Tibial nerve (tissue), 4 donors: ENCODE measurements at regions not wholly inside any gene's neighbourhood (a gene's known extent, or its start where the extent isn't known, plus 50 kb on each side); places are given as distances from the start of the nearest gene placed in this dataset.

Source experiments
- DNase-seq, 2 donors: peaks; one replicate each; pipeline ENCODE4 v3.0.0-alpha.2; 2019; ENCODE audit warnings: low spot score in 2 of 2
- H3K27ac ChIP-seq, 4 donors: fragments of 200-600 bp; sonication (generic) in 3 of 4; one replicate each; pipeline ENCODE4 v1.5.1; 2017 to 2019; ENCODE audit warnings: mild to moderate bottlenecking in 1 of 4
- H3K27me3 ChIP-seq, 2 donors: fragments of 200-600 bp; sonication (generic) in 1 of 2; one replicate each; pipeline versions ENCODE4 v1.5.1 to v1.6.0; 2017 to 2019
- H3K36me3 ChIP-seq, 3 donors: fragments of 200-600 bp; sonication (generic); one replicate each; pipeline ENCODE4 v1.5.1; 2018 to 2019
- H3K4me1 ChIP-seq, 4 donors: fragments of 200-600 bp; sonication (generic) in 3 of 4; one replicate each; pipeline ENCODE4 v1.5.1; 2017 to 2019
- H3K4me3 ChIP-seq, 4 donors: fragments of 200-600 bp; sonication (generic) in 3 of 4; one replicate each; pipeline ENCODE4 v1.5.1; 2017 to 2019; ENCODE audit warnings: mild to moderate bottlenecking in 1 of 4, moderate library complexity in 1 of 4
- H3K9me3 ChIP-seq, 4 donors: fragments of 200-600 bp; sonication (generic) in 3 of 4; one replicate each; pipeline ENCODE4 v1.5.1; 2017 to 2019
- CTCF ChIP-seq, 5 experiments: fragments of 200-600 bp in 3 of 5; fragments of 450-650 bp in 2 of 5; sonication (generic) in 3 of 5; IDR thresholded peaks; one replicate each; pipeline ENCODE4 v1.5.1; 2016 to 2019; ENCODE audit warnings: antibody characterized with exemption in 5 of 5, mild to moderate bottlenecking in 3 of 5, moderate library complexity in 2 of 5
- EP300 ChIP-seq, 2 donors: sonication (generic); formaldehyde crosslinking; IDR thresholded peaks; one replicate each; pipeline ENCODE4 v1.6.1; 2017; ENCODE audit warnings: antibody characterized with exemption in 2 of 2, mild to moderate bottlenecking in 1 of 2
- POLR2A ChIP-seq, 2 donors: fragments of 450-650 bp; IDR thresholded peaks; one replicate each; pipeline ENCODE4 v1.6.1; 2017; ENCODE audit warnings: antibody characterized with exemption in 2 of 2, mild to moderate bottlenecking in 2 of 2, moderate library complexity in 2 of 2
- WGBS, 2 donors: methylation state at CpG; one replicate each; pipeline ENCODE4 v1.1.5; 2018; 5-methylcytosine and 5-hydroxymethylcytosine counted together

GRCh38 chr7:52779004-52779403 is 256.4 kb upstream of the POM121L12 start:
- Histone ChIP-seq H3K4me3 (no peak overlapping the region), H3K27me3 (no peaks in the 10 kb centered on the region), H3K9me3 (peaks cover 0 to 10% (median 0%) of the 10 kb centered on the region in 4 donors), H3K4me1 (no peaks in the 10 kb centered on the region), H3K27ac (no peak overlapping the region), H3K36me3 (no peaks in the 10 kb centered on the region)
- no peak for TF ChIP-seq EP300 (IDR thresholded peaks at IDR 0.05)
- no peak for TF ChIP-seq POLR2A (IDR thresholded peaks at IDR 0.05)
- no peak for TF ChIP-seq CTCF (IDR thresholded peaks at IDR 0.05)
- DNase-seq, result no peak

DNA sequence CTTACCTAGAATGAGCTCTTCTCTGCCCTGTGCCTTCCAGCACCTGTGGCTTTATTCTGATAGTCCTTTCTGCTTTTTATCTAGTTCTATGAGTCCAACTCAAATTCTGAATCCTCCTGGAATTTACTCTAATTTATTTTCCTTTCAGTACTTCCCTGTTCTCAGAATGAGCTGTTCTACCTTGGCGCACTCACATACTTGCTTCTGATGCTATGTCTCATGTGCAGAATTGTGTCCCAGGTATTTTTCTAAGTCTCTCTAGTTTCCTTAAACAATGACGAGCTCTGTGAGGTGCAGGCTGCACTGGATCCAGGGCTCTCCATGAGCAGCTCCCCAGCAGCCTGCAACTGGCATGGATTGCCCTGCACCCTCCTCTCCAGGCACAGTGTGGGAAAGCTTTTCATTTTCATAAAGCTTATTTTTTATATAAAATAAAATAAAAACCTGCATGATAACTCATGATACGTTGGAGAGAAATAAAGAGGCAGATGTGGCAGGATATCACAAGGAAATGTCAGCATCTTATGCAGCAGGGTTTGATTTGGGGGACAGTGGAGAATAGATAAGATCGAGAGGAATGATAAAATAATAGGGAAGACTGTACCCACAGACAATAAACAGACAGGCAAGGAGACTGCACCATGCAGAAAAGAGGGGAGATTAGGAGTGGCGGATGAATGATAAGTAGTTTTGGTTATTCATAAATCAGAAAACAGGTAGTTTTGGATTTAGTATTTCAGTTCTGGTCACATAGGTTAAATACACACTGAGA is 258.2 kb upstream of the POM121L12 start:
- Histone ChIP-seq H3K4me1 (no peaks in the 10 kb centered on the region), H3K27ac (no peak overlapping the region), H3K4me3 (no peak overlapping the region), H3K27me3 (no peaks in the 10 kb centered on the region), H3K36me3 (no peaks in the 10 kb centered on the region), H3K9me3 (peaks cover 0 to 10% (median 0%) of the 10 kb centered on the region in 4 donors)
- TF ChIP-seq CTCF (IDR thresholded peaks at IDR 0.05) (no peak), EP300 (IDR thresholded peaks at IDR 0.05) (no peak), POLR2A (IDR thresholded peaks at IDR 0.05) (no peak)
- DNase-seq, result no peak
- 88 to 89% methylated on average over 5 of the region's 5 CpGs for WGBS, 2 donors

DNA sequence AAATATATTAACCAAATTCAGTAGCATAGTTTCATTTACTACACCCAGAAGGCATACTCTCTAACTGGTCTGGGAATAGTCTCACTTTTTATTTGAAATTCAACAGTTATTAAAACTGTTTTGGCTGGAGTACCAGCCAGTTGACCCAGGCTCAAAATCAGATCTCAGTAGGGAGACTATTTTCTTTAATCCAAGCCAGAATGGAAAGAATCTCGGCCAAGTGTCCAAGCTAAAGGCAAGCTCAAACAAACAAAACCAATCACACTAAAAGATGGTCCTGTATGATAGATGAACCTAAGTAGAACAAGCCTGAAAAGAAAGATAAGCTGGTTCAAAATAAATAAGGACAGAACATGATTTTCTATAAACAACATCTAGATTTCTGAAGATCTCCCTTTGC is 259.6 kb upstream of the POM121L12 start:
- no peak for DNase-seq
- Histone ChIP-seq H3K27me3 (no peaks in the 10 kb centered on the region), H3K27ac (no peak overlapping the region), H3K4me3 (no peak overlapping the region), H3K36me3 (no peaks in the 10 kb centered on the region), H3K9me3 (peaks cover 0 to 10% (median 0%) of the 10 kb centered on the region in 4 donors), H3K4me1 (no peaks in the 10 kb centered on the region)
- no peak for TF ChIP-seq CTCF (IDR thresholded peaks at IDR 0.05)
- TF ChIP-seq POLR2A (IDR thresholded peaks at IDR 0.05), result no peak
- TF ChIP-seq EP300 (IDR thresholded peaks at IDR 0.05), result no peak
- WGBS, 2 donors, result 50 to 70% methylated on average over 1 of the region's 1 CpG

DNA sequence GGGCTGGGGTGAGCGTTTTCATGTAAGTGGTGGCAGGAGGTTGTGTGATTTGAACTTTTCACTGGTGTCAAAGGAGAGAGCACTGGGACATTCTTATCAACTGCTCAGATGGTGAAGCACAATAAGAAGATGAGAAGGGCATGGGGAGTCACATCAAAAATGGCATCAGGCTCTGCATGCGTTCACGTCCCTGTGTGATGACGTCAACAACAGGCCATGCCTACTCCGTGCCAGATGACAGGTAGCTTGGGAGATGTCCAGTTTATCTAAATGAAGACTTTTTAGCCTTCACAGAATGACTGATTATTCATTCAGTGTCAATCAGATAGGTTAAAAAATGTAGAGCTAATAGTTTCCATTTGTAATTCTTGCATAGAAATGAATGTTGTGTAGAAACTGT is 264.3 kb upstream of the POM121L12 start:
- H3K27ac ChIP-seq, result no peak overlapping the region

More for the DNA sequence above, 264.3 kb upstream of the POM121L12 start:
- Histone ChIP-seq H3K4me1 (no peaks in the 10 kb centered on the region), H3K36me3 (no peaks in the 10 kb centered on the region), H3K4me3 (no peak overlapping the region), H3K9me3 (no peaks in the 10 kb centered on the region), H3K27me3 (no peaks in the 10 kb centered on the region)
- DNase-seq, result no peak
- 81% methylated on average over 5 of the region's 5 CpGs for WGBS, 2 donors
- TF ChIP-seq EP300 (IDR thresholded peaks at IDR 0.05) (no peak), POLR2A (IDR thresholded peaks at IDR 0.05) (no peak), CTCF (IDR thresholded peaks at IDR 0.05) (no peak)
